GM12875 (cell line): ENCODE measurements at regions not wholly inside any gene's neighbourhood (a gene's known extent, or its start where the extent isn't known, plus 50 kb on each side); places are given as distances from the start of the nearest gene placed in this dataset.

Experiments
- H3K4me3 ChIP-seq: one replicate; pipeline ENCODE4 v1.5.1; 2011; ENCODE audit warnings: low read depth, low read length, control low read depth
- TF ChIP-seq, protein P1 (sequence below): IDR thresholded peaks from 2 replicates; pipeline ENCODE4 v1.5.1; 2011; ENCODE audit warnings: low read depth, mild to moderate bottlenecking, control low read depth, inconsistent platforms, low read length, moderate library complexity, borderline replicate concordance; ENCODE audit not compliant: insufficient read depth

GRCh38 chr3:145581694-145582093 is 579.3 kb downstream of the PLOD2 start:
- TF ChIP-seq, protein P1, sequence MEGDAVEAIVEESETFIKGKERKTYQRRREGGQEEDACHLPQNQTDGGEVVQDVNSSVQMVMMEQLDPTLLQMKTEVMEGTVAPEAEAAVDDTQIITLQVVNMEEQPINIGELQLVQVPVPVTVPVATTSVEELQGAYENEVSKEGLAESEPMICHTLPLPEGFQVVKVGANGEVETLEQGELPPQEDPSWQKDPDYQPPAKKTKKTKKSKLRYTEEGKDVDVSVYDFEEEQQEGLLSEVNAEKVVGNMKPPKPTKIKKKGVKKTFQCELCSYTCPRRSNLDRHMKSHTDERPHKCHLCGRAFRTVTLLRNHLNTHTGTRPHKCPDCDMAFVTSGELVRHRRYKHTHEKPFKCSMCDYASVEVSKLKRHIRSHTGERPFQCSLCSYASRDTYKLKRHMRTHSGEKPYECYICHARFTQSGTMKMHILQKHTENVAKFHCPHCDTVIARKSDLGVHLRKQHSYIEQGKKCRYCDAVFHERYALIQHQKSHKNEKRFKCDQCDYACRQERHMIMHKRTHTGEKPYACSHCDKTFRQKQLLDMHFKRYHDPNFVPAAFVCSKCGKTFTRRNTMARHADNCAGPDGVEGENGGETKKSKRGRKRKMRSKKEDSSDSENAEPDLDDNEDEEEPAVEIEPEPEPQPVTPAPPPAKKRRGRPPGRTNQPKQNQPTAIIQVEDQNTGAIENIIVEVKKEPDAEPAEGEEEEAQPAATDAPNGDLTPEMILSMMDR, result no peak
- no peak overlapping the region for H3K4me3 ChIP-seq

- TF ChIP-seq, protein P1, result no peak
- H3K4me3 ChIP-seq, result no peak overlapping the region
These were observed 556.1 kb downstream of the PLOD2 start for GRCh38 chr3:145604851-145605250.

DNA sequence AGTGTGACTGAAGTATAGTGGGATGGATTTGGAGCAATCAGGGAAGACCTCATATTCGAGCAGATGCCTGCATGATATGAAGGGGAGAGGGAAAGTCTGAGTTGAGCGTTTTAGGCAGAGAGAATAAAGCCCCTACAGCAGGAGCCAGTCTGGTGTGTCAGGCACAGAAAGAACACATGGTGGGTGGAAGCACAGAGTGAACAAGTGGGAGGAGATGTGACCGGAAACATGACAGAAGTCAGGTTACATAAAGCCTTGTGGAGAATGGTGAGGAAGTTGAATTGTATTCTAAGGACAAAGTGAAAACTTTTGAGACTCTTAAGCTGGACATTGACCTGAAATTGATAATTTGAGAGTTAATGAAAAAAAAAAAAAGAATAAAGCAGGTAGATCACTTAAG is 541.0 kb downstream of the PLOD2 start:
- H3K4me3 ChIP-seq, result no peak overlapping the region
- TF ChIP-seq, protein P1, result no peak

DNA sequence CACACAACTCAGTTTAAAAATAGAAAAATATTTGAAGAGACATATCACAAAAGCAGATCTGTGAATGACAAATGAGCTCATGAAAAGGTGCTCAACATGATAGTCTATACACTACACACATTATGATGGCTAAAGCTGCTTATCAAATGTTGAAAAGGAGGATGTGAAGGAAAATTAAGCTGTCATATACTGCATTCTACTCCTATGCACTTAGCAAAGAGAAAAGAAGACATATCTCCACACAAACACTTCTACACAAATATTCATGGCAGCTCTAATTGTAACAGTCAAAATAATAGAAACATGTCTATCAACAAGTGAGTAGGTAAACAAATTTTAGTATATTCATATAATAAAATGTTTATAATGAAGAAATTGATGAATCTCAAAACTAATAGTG is 540.5 kb downstream of the PLOD2 start:
- no peak overlapping the region for H3K4me3 ChIP-seq
- TF ChIP-seq, protein P1, result no peak

DNA sequence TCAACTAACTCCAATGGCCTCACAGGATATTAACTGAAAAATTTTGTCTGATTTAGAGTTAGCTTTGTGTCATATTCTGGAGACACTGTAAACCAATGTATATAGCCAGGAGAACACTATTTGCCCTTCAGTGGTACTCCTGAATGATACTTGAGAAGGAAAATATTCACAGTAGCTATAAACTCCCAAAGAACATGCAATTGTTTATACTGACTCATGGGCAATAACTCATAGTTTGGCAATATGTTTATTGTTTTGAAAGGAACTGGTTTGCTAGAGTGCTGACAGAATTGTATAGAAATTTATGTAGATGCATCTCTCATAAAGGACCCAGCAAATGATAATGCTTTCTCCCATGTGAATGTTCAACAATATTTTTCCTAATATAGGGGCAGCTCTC is 537.6 kb downstream of the PLOD2 start:
- H3K4me3 ChIP-seq, result no peak overlapping the region
- TF ChIP-seq, protein P1, result no peak

- TF ChIP-seq, protein P1, result no peak
- H3K4me3 ChIP-seq, result no peak overlapping the region
These were observed 532.8 kb downstream of the PLOD2 start for GRCh38 chr3:145628211-145628610.

- H3K4me3 ChIP-seq, result no peak overlapping the region
- TF ChIP-seq, protein P1, result no peak
These were observed 523.9 kb downstream of the PLOD2 start for GRCh38 chr3:145637105-145637504.
